Liver (tissue), 8 donors: ENCODE measurements at regions not wholly inside any gene's neighbourhood (a gene's known extent, or its start where the extent isn't known, plus 50 kb on each side); places are given as distances from the start of the nearest gene placed in this dataset.

Experiments
- DNase-seq: peaks from one replicate; pipeline ENCODE4 v3.0.0-alpha.2; 2017; ENCODE audit warnings: low spot score
- H3K27ac ChIP-seq, 2 donors: one replicate each; pipeline ENCODE4 v1.7.0; 2013; ENCODE audit warnings: inconsistent platforms in 2 of 2, low read length in 2 of 2, control low read depth in 1 of 2, low read depth in 1 of 2, mild to moderate bottlenecking in 1 of 2
- H3K27me3 ChIP-seq, 4 donors: one replicate each; pipeline versions ENCODE4 v1.6.1 to v1.7.0; 2013; ENCODE audit warnings: low read length in 3 of 4, inconsistent platforms in 1 of 4, mild to moderate bottlenecking in 1 of 4, moderate library complexity in 1 of 4; ENCODE audit not compliant: control insufficient read depth in 4 of 4, insufficient read depth in 4 of 4
- H3K36me3 ChIP-seq, 4 donors: one replicate each; pipeline versions ENCODE4 v1.6.1 to v1.7.0; 2013; ENCODE audit warnings: low read length in 3 of 4, mild to moderate bottlenecking in 3 of 4, low read depth in 1 of 4, moderate library complexity in 1 of 4; ENCODE audit not compliant: control insufficient read depth in 4 of 4, insufficient read depth in 3 of 4
- H3K4me1 ChIP-seq, 4 donors: one replicate each; pipeline versions ENCODE4 v1.6.1 to v1.7.0; 2013; ENCODE audit warnings: low read length in 3 of 4, mild to moderate bottlenecking in 3 of 4, moderate library complexity in 1 of 4; ENCODE audit not compliant: control insufficient read depth in 4 of 4, insufficient read depth in 4 of 4
- H3K4me3 ChIP-seq, 3 donors: one replicate each; pipeline versions ENCODE4 v1.6.1 to v1.7.0; 2013; ENCODE audit warnings: low read length in 3 of 3, control low read depth in 1 of 3, low read depth in 1 of 3, mild to moderate bottlenecking in 1 of 3
- H3K9ac ChIP-seq, 2 donors: one replicate each; pipeline ENCODE4 v1.7.0; 2013; ENCODE audit warnings: low read length in 2 of 2, mild to moderate bottlenecking in 2 of 2, moderate library complexity in 2 of 2, control low read depth in 1 of 2, low read depth in 1 of 2
- H3K9me3 ChIP-seq, 4 donors: one replicate each; pipeline versions ENCODE4 v1.6.1 to v1.7.0; 2013; ENCODE audit warnings: low read length in 3 of 4; ENCODE audit not compliant: control insufficient read depth in 4 of 4
- ATF3 ChIP-seq: IDR thresholded peaks from 2 replicates; pipeline ENCODE4 v1.6.1; 2016; ENCODE audit warnings: antibody characterized with exemption
- CTCF ChIP-seq: fragments of 150-350 bp; IDR thresholded peaks from 2 replicates; pipeline ENCODE4 v1.5.1; 2017; ENCODE audit warnings: improper control_type of control experiment, low read depth, low read length; ENCODE audit not compliant: missing input control
- EGR1 ChIP-seq, 2 donors: IDR thresholded peaks; 2 replicates each; pipeline ENCODE4 v1.6.1; 2016 to 2018; ENCODE audit warnings: antibody characterized with exemption in 2 of 2, low read depth in 2 of 2
- FOXA1 ChIP-seq: IDR thresholded peaks from 2 replicates; pipeline ENCODE4 v1.6.1; 2016; ENCODE audit warnings: antibody characterized with exemption
- FOXA2 ChIP-seq: IDR thresholded peaks from 2 replicates; pipeline ENCODE4 v1.6.1; 2016; ENCODE audit warnings: antibody characterized with exemption
- GABPA ChIP-seq, 2 donors: IDR thresholded peaks in 1 of 2; conservative IDR thresholded peaks in 1 of 2; 2 replicates each; pipeline ENCODE4 v1.6.1; 2016; ENCODE audit warnings: antibody characterized with exemption in 2 of 2, mild to moderate bottlenecking in 1 of 2, moderate library complexity in 1 of 2
- HNF4A ChIP-seq, 2 donors: conservative IDR thresholded peaks; 2 replicates each; pipeline ENCODE4 v1.6.1; 2016; ENCODE audit warnings: antibody characterized with exemption in 2 of 2, mild to moderate bottlenecking in 2 of 2
- JUND ChIP-seq, 2 donors: IDR thresholded peaks; 2 replicates each; pipeline ENCODE4 v1.6.1; 2016; ENCODE audit warnings: antibody characterized with exemption in 2 of 2
- MAX ChIP-seq: IDR thresholded peaks from 2 replicates; pipeline ENCODE4 v1.6.1; 2016; ENCODE audit warnings: antibody characterized with exemption
- NR2F2 ChIP-seq: IDR thresholded peaks from 2 replicates; pipeline ENCODE4 v1.6.1; 2016; ENCODE audit warnings: antibody characterized with exemption
- RAD21 ChIP-seq, 2 donors: IDR thresholded peaks; 2 replicates each; pipeline ENCODE4 v1.6.1; 2016; ENCODE audit warnings: antibody characterized with exemption in 2 of 2, mild to moderate bottlenecking in 2 of 2
- REST ChIP-seq: IDR thresholded peaks from 2 replicates; pipeline ENCODE4 v1.6.1; 2016; ENCODE audit warnings: antibody characterized with exemption, mild to moderate bottlenecking
- RXRA ChIP-seq, 2 donors: IDR thresholded peaks; 2 replicates each; pipeline ENCODE4 v1.6.1; 2017 to 2018; ENCODE audit warnings: antibody characterized with exemption in 2 of 2, mild to moderate bottlenecking in 1 of 2
- SP1 ChIP-seq: IDR thresholded peaks from 2 replicates; pipeline ENCODE4 v1.6.1; 2018; ENCODE audit warnings: antibody characterized with exemption, mild to moderate bottlenecking
- TAF1 ChIP-seq: conservative IDR thresholded peaks from 2 replicates; pipeline ENCODE4 v1.6.1; 2016; ENCODE audit warnings: antibody characterized with exemption, mild to moderate bottlenecking
- YY1 ChIP-seq: IDR thresholded peaks from 2 replicates; pipeline ENCODE4 v1.6.1; 2016; ENCODE audit warnings: antibody characterized with exemption, mild to moderate bottlenecking
- ZBTB33 ChIP-seq: IDR thresholded peaks from 2 replicates; pipeline ENCODE4 v1.6.1; 2016; ENCODE audit warnings: antibody characterized with exemption
- WGBS: extraction: QIAGEN DNeasy Blood & Tissue Kit; methylation state at CpG from one replicate; pipeline ENCODE4 v1.1.7; 2013; 5-methylcytosine and 5-hydroxymethylcytosine counted together
- donor health status: healthy.
- donor health status: healthy.
- donor health status: healthy.
- donor health status: healthy.
- donor health status: healthy.

- 78% methylated on average over 2 of the region's 2 CpGs for WGBS
- no peaks in the 10 kb centered on the region for H3K4me1 ChIP-seq
Observed at GRCh38 chr11:90701716-90702115, 478.9 kb upstream of the CHORDC1 start.

GRCh38 chr11:90700789-90701439 lies 478.1 kb upstream of the CHORDC1 start:
- DNase-seq: no peak
- 65% methylated on average over 4 of the region's 4 CpGs for WGBS
- TF ChIP-seq SP1 (no peak), HNF4A (conservative IDR thresholded peaks at IDR 0.05) (no peak), MAX (no peak), YY1 (no peak), CTCF (no peak), TAF1 (no peak), FOXA2 (no peak), REST (no peak), EGR1 (IDR thresholded peaks at IDR 0.05; ENCODE audit: low read depth in 2 of 2) (no peak)

More at GRCh38 chr11:90701716-90702115, 478.9 kb upstream of the CHORDC1 start:
- TF ChIP-seq RXRA (IDR thresholded peaks at IDR 0.05): no peak
- no peak for TF ChIP-seq GABPA (IDR thresholded peaks at IDR 0.05 in 1 of 2, conservative IDR thresholded peaks at IDR 0.05 in 1 of 2)
- TF ChIP-seq NR2F2: no peak
- no peak for TF ChIP-seq EGR1 (IDR thresholded peaks at IDR 0.05; ENCODE audit: low read depth in 2 of 2)
- TF ChIP-seq YY1: no peak
- no peak for TF ChIP-seq JUND (IDR thresholded peaks at IDR 0.05)
- no peak for TF ChIP-seq MAX
- TF ChIP-seq HNF4A (conservative IDR thresholded peaks at IDR 0.05): no peak
- TF ChIP-seq TAF1: no peak
- no peak for TF ChIP-seq ATF3
- no peak for TF ChIP-seq ZBTB33
- TF ChIP-seq FOXA1: no peak
- no peak for TF ChIP-seq CTCF
- TF ChIP-seq RAD21 (IDR thresholded peaks at IDR 0.05): no peak
- Histone ChIP-seq H3K9ac (no peak overlapping the region), H3K27ac (no peak overlapping the region), H3K9me3 (peaks cover 0 to 2% (median 0%) of the 10 kb centered on the region in 4 donors), H3K36me3 (no peaks in the 10 kb centered on the region), H3K27me3 (no peaks in the 10 kb centered on the region), H3K4me3 (no peak overlapping the region)
- no peak for DNase-seq

More at GRCh38 chr11:90700789-90701439, 478.1 kb upstream of the CHORDC1 start:
- Histone ChIP-seq H3K9ac (no peak overlapping the region), H3K4me1 (no peaks in the 10 kb centered on the region), H3K4me3 (no peak overlapping the region), H3K36me3 (no peaks in the 10 kb centered on the region), H3K9me3 (peaks cover 0 to 2% (median 0%) of the 10 kb centered on the region in 4 donors), H3K27ac (no peak overlapping the region), H3K27me3 (no peaks in the 10 kb centered on the region)
